K562 (cell line): ENCODE measurements at regions not wholly inside any gene's neighbourhood (a gene's known extent, or its start where the extent isn't known, plus 50 kb on each side); places are given as distances from the start of the nearest gene placed in this dataset.

Source experiments
- EZH2 ChIP-seq: IDR thresholded peaks from 2 replicates; pipeline ENCODE4 v1.6.1; 2012; ENCODE audit warnings: low read depth, mild to moderate bottlenecking, inconsistent platforms, low read length, borderline replicate concordance
- MEF2A ChIP-seq: IDR thresholded peaks from 2 replicates; pipeline ENCODE4 v1.6.1; 2011; ENCODE audit warnings: low read depth, mild to moderate bottlenecking, low read length, moderate library complexity; ENCODE audit not compliant: control insufficient read depth
- NRF1 ChIP-seq, 2 experiments: fragments of 450-650 bp; IDR thresholded peaks in 1 of 2; conservative IDR thresholded peaks in 1 of 2; 2 replicates each; pipeline ENCODE4 v1.6.1; 2014; ENCODE audit warnings: mild to moderate bottlenecking in 2 of 2
- OTX1 ChIP-seq: fragments of 450-650 bp; formaldehyde crosslinking; IDR thresholded peaks from 2 replicates; pipeline ENCODE4 v1.4.0; 2022; ENCODE audit warnings: mild to moderate bottlenecking
- TAF1 ChIP-seq: IDR thresholded peaks from 2 replicates; pipeline ENCODE4 v1.6.1; 2011; ENCODE audit warnings: mild to moderate bottlenecking, low read length, moderate library complexity; ENCODE audit not compliant: insufficient read depth, control insufficient read depth, severe bottlenecking; ENCODE audit errors: extremely low read depth
- TARDBP ChIP-seq: fragments of 450-650 bp; IDR thresholded peaks from 2 replicates; pipeline ENCODE4 v1.6.1; 2016
- TFAM ChIP-seq: fragments of 250-450 bp; sonication (Bioruptor Pico); conservative IDR thresholded peaks from 2 replicates; pipeline ENCODE4 v1.5.0; 2021; ENCODE audit warnings: mild to moderate bottlenecking, moderate library complexity
- ZKSCAN1 ChIP-seq: fragments of 150-350 bp; IDR thresholded peaks from 2 replicates; pipeline ENCODE4 v1.6.1; 2016; ENCODE audit warnings: low read depth, low read length
- ZNF232 ChIP-seq: sonication (generic); formaldehyde crosslinking; IDR thresholded peaks from 2 replicates; pipeline ENCODE4 v1.8.0; 2022; ENCODE audit warnings: mild to moderate bottlenecking, missing genetic modification reagents
- TF ChIP-seq, protein P1 (sequence below), 3 experiments: IDR thresholded peaks in 2 of 3; conservative IDR thresholded peaks in 1 of 3; 2 replicates each; pipeline ENCODE4 v1.5.1; 2011 to 2012; ENCODE audit warnings: low read length in 3 of 3, mild to moderate bottlenecking in 3 of 3, control low read depth in 2 of 3, improper control_type of control experiment in 1 of 3, inconsistent platforms in 1 of 3, low read depth in 1 of 3, mixed read lengths in 1 of 3, moderate library complexity in 1 of 3; ENCODE audit not compliant: insufficient read depth in 2 of 3
- TF ChIP-seq, protein P2 (sequence below), 2 experiments: fragments of 200-800 bp in 1 of 2; sonication (Bioruptor generic) in 1 of 2; sonication (generic) in 1 of 2; formaldehyde crosslinking in 1 of 2; IDR thresholded peaks in 1 of 2; conservative IDR thresholded peaks in 1 of 2; 2 replicates each; pipeline versions ENCODE4 v1.5.0 to v1.6.1; 2016 to 2020; ENCODE audit warnings: missing compliant biosample characterization in 1 of 2, missing genetic modification characterization in 1 of 2, missing genetic modification reagents in 1 of 2
- TF ChIP-seq, protein P3 (sequence below): fragments of 250-450 bp; sonication (Bioruptor Pico); IDR thresholded peaks from 2 replicates; pipeline ENCODE4 v1.8.0; 2021; ENCODE audit warnings: moderate library complexity, mild to moderate bottlenecking, inconsistent platforms

DNA sequence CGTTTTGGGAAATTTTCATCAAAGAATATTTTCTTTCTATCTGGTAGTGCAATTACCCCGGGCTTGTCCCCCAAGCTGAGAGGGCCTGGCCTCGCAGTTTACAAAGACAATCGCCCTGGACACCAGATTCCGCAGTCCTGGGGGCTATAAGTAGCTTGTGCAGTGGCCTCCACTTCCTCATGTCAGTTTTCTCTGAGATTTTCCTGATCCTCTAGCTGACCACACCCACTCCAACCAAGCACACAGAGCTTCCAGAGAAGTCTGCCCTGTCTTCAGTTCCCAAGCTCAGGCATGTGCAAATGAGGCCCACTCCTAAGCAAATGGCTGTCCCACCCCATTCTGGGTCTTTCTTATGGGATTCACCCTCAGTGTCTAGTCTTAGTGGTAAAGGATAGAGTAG lies 245.3 kb downstream of the MAFB start:
- TF ChIP-seq, protein P1, sequence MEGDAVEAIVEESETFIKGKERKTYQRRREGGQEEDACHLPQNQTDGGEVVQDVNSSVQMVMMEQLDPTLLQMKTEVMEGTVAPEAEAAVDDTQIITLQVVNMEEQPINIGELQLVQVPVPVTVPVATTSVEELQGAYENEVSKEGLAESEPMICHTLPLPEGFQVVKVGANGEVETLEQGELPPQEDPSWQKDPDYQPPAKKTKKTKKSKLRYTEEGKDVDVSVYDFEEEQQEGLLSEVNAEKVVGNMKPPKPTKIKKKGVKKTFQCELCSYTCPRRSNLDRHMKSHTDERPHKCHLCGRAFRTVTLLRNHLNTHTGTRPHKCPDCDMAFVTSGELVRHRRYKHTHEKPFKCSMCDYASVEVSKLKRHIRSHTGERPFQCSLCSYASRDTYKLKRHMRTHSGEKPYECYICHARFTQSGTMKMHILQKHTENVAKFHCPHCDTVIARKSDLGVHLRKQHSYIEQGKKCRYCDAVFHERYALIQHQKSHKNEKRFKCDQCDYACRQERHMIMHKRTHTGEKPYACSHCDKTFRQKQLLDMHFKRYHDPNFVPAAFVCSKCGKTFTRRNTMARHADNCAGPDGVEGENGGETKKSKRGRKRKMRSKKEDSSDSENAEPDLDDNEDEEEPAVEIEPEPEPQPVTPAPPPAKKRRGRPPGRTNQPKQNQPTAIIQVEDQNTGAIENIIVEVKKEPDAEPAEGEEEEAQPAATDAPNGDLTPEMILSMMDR (IDR thresholded peaks at IDR 0.05 in 2 of 3, conservative IDR thresholded peaks at IDR 0.05 in 1 of 3; ENCODE audit: insufficient read depth in 2 of 3, low read depth in 1 of 3, low read length in 3 of 3), result no peak
- TF ChIP-seq TARDBP, result no peak
- TF ChIP-seq, protein P2, sequence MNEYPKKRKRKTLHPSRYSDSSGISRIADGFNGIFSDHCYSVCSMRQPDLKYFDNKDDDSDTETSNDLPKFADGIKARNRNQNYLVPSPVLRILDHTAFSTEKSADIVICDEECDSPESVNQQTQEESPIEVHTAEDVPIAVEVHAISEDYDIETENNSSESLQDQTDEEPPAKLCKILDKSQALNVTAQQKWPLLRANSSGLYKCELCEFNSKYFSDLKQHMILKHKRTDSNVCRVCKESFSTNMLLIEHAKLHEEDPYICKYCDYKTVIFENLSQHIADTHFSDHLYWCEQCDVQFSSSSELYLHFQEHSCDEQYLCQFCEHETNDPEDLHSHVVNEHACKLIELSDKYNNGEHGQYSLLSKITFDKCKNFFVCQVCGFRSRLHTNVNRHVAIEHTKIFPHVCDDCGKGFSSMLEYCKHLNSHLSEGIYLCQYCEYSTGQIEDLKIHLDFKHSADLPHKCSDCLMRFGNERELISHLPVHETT (CRISPR knock-in tag; conservative IDR thresholded peaks at IDR 0.05 in 1 of 2, IDR thresholded peaks at IDR 0.05 in 1 of 2), result no peak
- TF ChIP-seq, protein P3, sequence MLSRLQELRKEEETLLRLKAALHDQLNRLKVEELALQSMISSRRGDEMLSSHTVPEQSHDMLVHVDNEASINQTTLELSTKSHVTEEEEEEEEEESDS (CRISPR knock-in tag), result no peak
- no peak for TF ChIP-seq OTX1 (CRISPR knock-in tag)
- TF ChIP-seq NRF1 (conservative IDR thresholded peaks at IDR 0.05 in 1 of 2, IDR thresholded peaks at IDR 0.05 in 1 of 2), result no peak
- TF ChIP-seq EZH2, result no peak
- TF ChIP-seq MEF2A, result no peak
- no peak for TF ChIP-seq ZNF232 (CRISPR knock-in tag)
- no peak for TF ChIP-seq TFAM
- TF ChIP-seq ZKSCAN1, result no peak
- no peak for TF ChIP-seq TAF1
